MCF 10A (cell line): ENCODE measurements at regions not wholly inside any gene's neighbourhood (a gene's known extent, or its start where the extent isn't known, plus 50 kb on each side); places are given as distances from the start of the nearest gene placed in this dataset.

Source experiments
- BruUV-seq: library from RNA; stranded (reverse); fragments of 400-500 nt; replicated peaks from 2 replicates; lab custom pipeline; 2021; lab: Mats Ljungman, UMichigan
- CTCF ChIA-PET: fragments of 300-600 bp; sonication (Branson Sonifier 250); formaldehyde crosslinking; extraction: SDS; loops from one replicate; lab custom pipeline; 2021; ENCODE audit warnings: antibody characterized with exemption, inconsistent platforms; lab: Yijun Ruan, JAX
- POLR2A ChIA-PET: fragments of 300-600, 350-650 bp; sonication (Branson Sonifier 250); formaldehyde crosslinking; extraction: SDS; loops from one replicate; lab custom pipeline; 2020; ENCODE audit warnings: antibody characterized with exemption, inconsistent platforms; lab: Yijun Ruan, JAX
- DNase-seq: peaks from one replicate; pipeline ENCODE4 v3.0.0-alpha.2; 2018; ENCODE audit not compliant: unreplicated experiment
- H3K27ac Mint-ChIP-seq: one replicate; pipeline ENCODE4 v1.8.0; 2022; ENCODE audit warnings: mild to moderate bottlenecking, low read depth, mixed read lengths; ENCODE audit not compliant: unreplicated experiment
- H3K27me3 Mint-ChIP-seq: one replicate; pipeline ENCODE4 v1.8.0; 2022; ENCODE audit warnings: mixed read lengths; ENCODE audit not compliant: insufficient read depth, unreplicated experiment
- H3K36me3 Mint-ChIP-seq: one replicate; pipeline ENCODE4 v1.8.0; 2022; ENCODE audit warnings: mild to moderate bottlenecking, moderate library complexity, mixed read lengths; ENCODE audit not compliant: insufficient read depth, unreplicated experiment
- H3K4me1 Mint-ChIP-seq: one replicate; pipeline ENCODE4 v1.8.0; 2022; ENCODE audit warnings: mixed read lengths; ENCODE audit not compliant: insufficient read depth, unreplicated experiment
- H3K4me3 Mint-ChIP-seq: one replicate; pipeline ENCODE4 v1.8.0; 2022; ENCODE audit warnings: mild to moderate bottlenecking, moderate library complexity, mixed read lengths; ENCODE audit not compliant: unreplicated experiment
- H3K9me3 Mint-ChIP-seq: one replicate; pipeline ENCODE4 v1.8.0; 2022; ENCODE audit warnings: mixed read lengths; ENCODE audit not compliant: unreplicated experiment
- CTCF ChIP-seq: fragments of 200-600 bp; IDR thresholded peaks from one replicate; pipeline ENCODE4 v1.8.0; 2022; ENCODE audit warnings: antibody characterized with exemption, mild to moderate bottlenecking; ENCODE audit not compliant: unreplicated experiment
- intact Hi-C: fragments of 100-400 bp; cut with micrococcal nuclease; formaldehyde crosslinking; loops from 2 replicates; pipeline ENCODE4 v1.14.1; 2022

- Mint-ChIP-seq H3K27me3 (no peaks in the 10 kb centered on the region), H3K4me3 (no peak overlapping the region), H3K36me3 (no peaks in the 10 kb centered on the region), H3K9me3 (no peaks in the 10 kb centered on the region), H3K27ac (no peak overlapping the region), H3K4me1 (peaks cover 26% of the 10 kb centered on the region)
- POLR2A ChIA-PET: no interaction called here
- no TSS peak for BruUV-seq
- no peak for TF ChIP-seq CTCF
- CTCF ChIA-PET: interaction anchor here (1.4 to 13.3 kb wide), 3 partner anchors 17 to 99 kb away, joined by 3 to 96 read pairs (median 7); no protein-coding TSS in a partner anchor
- no peak for DNase-seq
- intact Hi-C loops: no loop called here
Observed at GRCh38 chr1:30819244-30819571, 61.6 kb upstream of the LAPTM5 start.

- H3K27me3 Mint-ChIP-seq: no peaks in the 10 kb centered on the region
- no peaks in the 10 kb centered on the region for H3K36me3 Mint-ChIP-seq
- no peaks in the 10 kb centered on the region for H3K9me3 Mint-ChIP-seq
- TF ChIP-seq CTCF: no peak
- CTCF ChIA-PET: interaction anchor here (0.6 to 13.3 kb wide), 4 partner anchors 17 to 983 kb away, joined by 3 to 96 read pairs (median 6); no protein-coding TSS in a partner anchor
- H3K27ac Mint-ChIP-seq: no peak overlapping the region
- no TSS peak for BruUV-seq
- peaks cover 21% of the 10 kb centered on the region for H3K4me1 Mint-ChIP-seq
- no peak overlapping the region for H3K4me3 Mint-ChIP-seq
- intact Hi-C loops: no loop called here
- no peak for DNase-seq
- POLR2A ChIA-PET: interaction anchor here (0.6 kb wide), 1 partner anchor 74 kb away, joined by 3 read pairs; no protein-coding TSS in a partner anchor
Observed at GRCh38 chr1:30818568-30819243, 61.1 kb upstream of the LAPTM5 start.

- Mint-ChIP-seq H3K27ac (no peak overlapping the region), H3K36me3 (no peaks in the 10 kb centered on the region), H3K4me1 (peaks cover 11% of the 10 kb centered on the region), H3K4me3 (no peak overlapping the region), H3K9me3 (no peaks in the 10 kb centered on the region), H3K27me3 (no peaks in the 10 kb centered on the region)
- CTCF ChIA-PET: interaction anchor here (0.7 to 13.3 kb wide), 4 partner anchors 16 to 95 kb away, joined by 3 to 96 read pairs (median 6); no protein-coding TSS in a partner anchor
- BruUV-seq: no TSS peak
- no peak for TF ChIP-seq CTCF
- intact Hi-C loops: no loop called here
- POLR2A ChIA-PET: interaction anchor here (1.1 to 1.4 kb wide), 3 partner anchors 11 to 21 kb away, joined by 3 to 4 read pairs (median 3); no protein-coding TSS in a partner anchor
- DNase-seq: no peak
Observed at GRCh38 chr1:30817548-30817947, 60.0 kb upstream of the LAPTM5 start.

- no peak for DNase-seq
- ChIA-PET CTCF (interaction anchor here (0.7 to 13.3 kb wide), 4 partner anchors 12 to 95 kb away, joined by 3 to 96 read pairs (median 4); no protein-coding TSS in a partner anchor), POLR2A (interaction anchor here (0.6 to 1.4 kb wide), 6 partner anchors 12 to 104 kb away, joined by 3 to 4 read pairs (median 4); no protein-coding TSS in a partner anchor)
- no peaks in the 10 kb centered on the region for H3K9me3 Mint-ChIP-seq
- H3K36me3 Mint-ChIP-seq: no peaks in the 10 kb centered on the region
- H3K4me3 Mint-ChIP-seq: no peak overlapping the region
- TF ChIP-seq CTCF: no peak
- BruUV-seq: no TSS peak
- intact Hi-C loops: no loop called here
- no peaks in the 10 kb centered on the region for H3K27me3 Mint-ChIP-seq
- peaks cover 11% of the 10 kb centered on the region for H3K4me1 Mint-ChIP-seq
- H3K27ac Mint-ChIP-seq: no peak overlapping the region
Observed at GRCh38 chr1:30817077-30817438, 59.5 kb upstream of the LAPTM5 start.
